RWPE2 (cell line): ENCODE measurements at regions not wholly inside any gene's neighbourhood (a gene's known extent, or its start where the extent isn't known, plus 50 kb on each side); places are given as distances from the start of the nearest gene placed in this dataset.

Experiments used
- ATAC-seq: fragments of 200-7000 bp; cut with Tn5 transposase; 3 replicates; pipeline ENCODE4 v1.9.1; 2021; ENCODE audit warnings: low read depth
- DNase-seq: peaks from one replicate; pipeline ENCODE4 v3.0.0-alpha.2; 2020; ENCODE audit warnings: low spot score
- H3K27ac ChIP-seq: fragments of 450-650 bp; 2 replicates; pipeline ENCODE4 v1.5.1; 2017; ENCODE audit warnings: mild to moderate bottlenecking; ENCODE audit not compliant: poor library complexity, severe bottlenecking
- H3K27me3 ChIP-seq: fragments of 250-450 bp; sonication (Bioruptor Pico); 2 replicates; pipeline ENCODE4 v1.5.1; 2021; ENCODE audit warnings: mild to moderate bottlenecking, moderate library complexity; ENCODE audit not compliant: insufficient read depth, poor library complexity, severe bottlenecking
- H3K36me3 ChIP-seq: fragments of 250-450 bp; sonication (Bioruptor Pico); 2 replicates; pipeline ENCODE4 v1.5.1; 2020; ENCODE audit warnings: low read depth, mild to moderate bottlenecking, moderate library complexity
- H3K4me1 ChIP-seq: fragments of 250-450 bp; sonication (Bioruptor Pico); 2 replicates; pipeline ENCODE4 v1.5.1; 2021; ENCODE audit warnings: mild to moderate bottlenecking, moderate library complexity; ENCODE audit not compliant: insufficient read depth, poor library complexity, severe bottlenecking
- H3K4me3 ChIP-seq: fragments of 250-450 bp; sonication (Bioruptor Pico); 2 replicates; pipeline ENCODE4 v1.5.1; 2021; ENCODE audit warnings: mild to moderate bottlenecking, moderate library complexity; ENCODE audit not compliant: severe bottlenecking
- H3K9me3 ChIP-seq: fragments of 250-450 bp; sonication (Bioruptor Pico); 2 replicates; pipeline ENCODE4 v1.5.1; 2021; ENCODE audit warnings: mild to moderate bottlenecking, moderate library complexity; ENCODE audit not compliant: severe bottlenecking
- TF ChIP-seq, protein P1 (sequence below): fragments of 450-650 bp; IDR thresholded peaks from one replicate; pipeline ENCODE4 v1.5.1; 2017; ENCODE audit warnings: mild to moderate bottlenecking, moderate library complexity; ENCODE audit not compliant: poor library complexity, severe bottlenecking

DNA sequence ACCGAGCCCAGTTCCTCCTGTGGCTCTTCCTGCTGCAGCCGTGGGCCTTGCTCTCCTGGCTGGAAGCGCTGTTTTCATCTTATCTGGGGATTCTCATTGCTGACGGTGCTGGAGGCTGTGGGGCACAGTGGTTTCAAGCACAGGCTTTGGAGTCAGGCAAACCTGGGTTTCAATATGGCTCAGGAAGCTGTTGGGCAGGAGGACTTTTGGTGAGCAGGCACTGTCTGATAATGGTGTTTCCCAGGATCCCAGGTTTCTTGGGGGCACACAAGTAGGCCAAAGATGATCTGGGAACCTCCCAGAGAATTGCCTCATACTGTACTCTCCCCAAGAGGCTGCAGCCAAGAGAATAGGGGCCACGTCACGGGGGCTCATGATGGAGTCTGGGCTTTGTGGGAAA, 105.6 kb upstream of the TRABD2B start:
- H3K9me3 ChIP-seq = no peaks in the 10 kb centered on the region
- peaks cover 16% of the 10 kb centered on the region for H3K27me3 ChIP-seq
- TF ChIP-seq, protein P1, sequence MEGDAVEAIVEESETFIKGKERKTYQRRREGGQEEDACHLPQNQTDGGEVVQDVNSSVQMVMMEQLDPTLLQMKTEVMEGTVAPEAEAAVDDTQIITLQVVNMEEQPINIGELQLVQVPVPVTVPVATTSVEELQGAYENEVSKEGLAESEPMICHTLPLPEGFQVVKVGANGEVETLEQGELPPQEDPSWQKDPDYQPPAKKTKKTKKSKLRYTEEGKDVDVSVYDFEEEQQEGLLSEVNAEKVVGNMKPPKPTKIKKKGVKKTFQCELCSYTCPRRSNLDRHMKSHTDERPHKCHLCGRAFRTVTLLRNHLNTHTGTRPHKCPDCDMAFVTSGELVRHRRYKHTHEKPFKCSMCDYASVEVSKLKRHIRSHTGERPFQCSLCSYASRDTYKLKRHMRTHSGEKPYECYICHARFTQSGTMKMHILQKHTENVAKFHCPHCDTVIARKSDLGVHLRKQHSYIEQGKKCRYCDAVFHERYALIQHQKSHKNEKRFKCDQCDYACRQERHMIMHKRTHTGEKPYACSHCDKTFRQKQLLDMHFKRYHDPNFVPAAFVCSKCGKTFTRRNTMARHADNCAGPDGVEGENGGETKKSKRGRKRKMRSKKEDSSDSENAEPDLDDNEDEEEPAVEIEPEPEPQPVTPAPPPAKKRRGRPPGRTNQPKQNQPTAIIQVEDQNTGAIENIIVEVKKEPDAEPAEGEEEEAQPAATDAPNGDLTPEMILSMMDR = no peak
- no peak overlapping the region for H3K27ac ChIP-seq
- no peak overlapping the region for H3K4me3 ChIP-seq
- H3K4me1 ChIP-seq = no peaks in the 10 kb centered on the region
- ATAC-seq = no peak
- DNase-seq = no peak
- H3K36me3 ChIP-seq = no peaks in the 10 kb centered on the region

DNA sequence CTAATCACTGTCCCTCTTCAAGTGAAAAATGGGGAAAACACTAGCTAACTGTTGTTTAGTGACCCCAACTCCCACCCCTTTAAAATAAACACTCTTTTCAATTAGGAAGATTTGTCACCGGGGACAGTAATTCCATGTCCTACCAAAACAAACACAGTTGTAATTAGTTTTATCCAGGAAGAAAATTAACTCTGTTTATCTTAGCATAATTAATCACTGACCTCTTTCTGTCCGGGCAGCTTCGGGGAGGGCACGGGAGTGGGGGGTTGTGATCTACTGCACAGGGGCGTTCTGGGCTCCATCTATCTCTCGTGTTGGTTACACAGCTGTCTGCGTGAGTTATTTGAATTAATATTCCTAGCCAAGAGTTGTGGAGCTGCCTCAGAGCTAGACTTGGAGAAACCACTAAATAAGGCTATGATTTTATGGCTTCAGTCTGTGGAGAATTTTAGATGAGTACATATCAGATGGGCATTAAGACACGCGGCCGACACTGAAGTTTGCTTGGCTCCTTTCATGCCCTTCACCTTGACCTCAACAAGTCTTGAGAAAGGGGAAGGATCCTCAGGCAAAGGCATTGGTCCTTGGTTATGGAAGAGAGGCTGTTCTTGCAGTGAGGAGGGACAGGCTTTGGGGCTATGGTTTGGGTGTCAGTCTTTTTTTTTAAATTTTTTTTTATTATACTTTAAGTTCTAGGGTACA, 102.0 kb upstream of the TRABD2B start:
- H3K27me3 ChIP-seq = peaks cover 20% of the 10 kb centered on the region
- no peaks in the 10 kb centered on the region for H3K9me3 ChIP-seq
- H3K27ac ChIP-seq = no peak overlapping the region
- DNase-seq (no peak), ATAC-seq (no peak)
- H3K36me3 ChIP-seq = no peaks in the 10 kb centered on the region
- no peaks in the 10 kb centered on the region for H3K4me1 ChIP-seq
- TF ChIP-seq, protein P1 = no peak
- no peak overlapping the region for H3K4me3 ChIP-seq

DNA sequence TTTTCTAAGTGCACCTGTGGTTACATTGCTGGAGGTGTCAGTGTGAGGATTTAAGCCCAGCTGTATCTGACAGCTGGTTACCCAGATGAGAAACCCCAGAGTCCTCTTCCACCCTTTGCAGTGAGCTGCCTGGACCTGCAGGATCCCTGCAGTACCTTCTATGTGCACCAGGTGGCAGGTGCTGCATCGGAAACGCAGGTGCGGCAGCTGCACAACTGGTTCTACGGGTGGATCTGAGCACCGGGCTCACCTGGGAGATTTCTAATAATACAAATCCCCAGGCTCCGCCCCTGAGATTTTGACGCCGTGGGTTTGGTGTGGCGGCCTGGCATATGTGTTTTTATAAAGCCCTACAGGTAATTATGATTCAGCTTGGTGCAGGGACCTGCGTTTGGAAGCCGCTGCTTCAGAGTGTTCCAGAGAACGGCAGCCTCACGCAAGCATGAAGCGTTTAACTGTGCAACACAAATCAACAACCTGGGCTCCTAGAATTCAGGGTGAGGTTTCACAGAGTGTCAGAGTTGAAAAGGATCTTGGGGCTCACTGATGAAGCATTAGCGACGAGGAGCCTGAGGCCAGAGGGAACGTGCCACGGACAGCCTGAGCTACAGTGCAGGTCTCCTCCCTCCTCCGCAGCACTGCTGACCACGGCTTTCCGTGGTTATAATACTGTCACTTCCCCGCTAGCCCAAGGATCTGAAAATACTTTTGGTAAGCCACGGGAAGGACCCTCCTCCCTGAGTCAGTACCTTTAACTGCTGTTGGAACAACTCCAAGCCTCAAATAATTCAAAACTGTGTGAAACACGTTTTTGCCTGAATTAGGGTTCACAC, 96.7 kb upstream of the TRABD2B start:
- Histone ChIP-seq H3K4me3 (no peak overlapping the region), H3K27ac (no peak overlapping the region), H3K36me3 (no peaks in the 10 kb centered on the region), H3K9me3 (no peaks in the 10 kb centered on the region), H3K4me1 (no peaks in the 10 kb centered on the region), H3K27me3 (peaks cover 33% of the 10 kb centered on the region)
- ATAC-seq (peak; percentile 98), DNase-seq (peak; percentile 76)
- TF ChIP-seq, protein P1 = peak; percentile 85

DNA sequence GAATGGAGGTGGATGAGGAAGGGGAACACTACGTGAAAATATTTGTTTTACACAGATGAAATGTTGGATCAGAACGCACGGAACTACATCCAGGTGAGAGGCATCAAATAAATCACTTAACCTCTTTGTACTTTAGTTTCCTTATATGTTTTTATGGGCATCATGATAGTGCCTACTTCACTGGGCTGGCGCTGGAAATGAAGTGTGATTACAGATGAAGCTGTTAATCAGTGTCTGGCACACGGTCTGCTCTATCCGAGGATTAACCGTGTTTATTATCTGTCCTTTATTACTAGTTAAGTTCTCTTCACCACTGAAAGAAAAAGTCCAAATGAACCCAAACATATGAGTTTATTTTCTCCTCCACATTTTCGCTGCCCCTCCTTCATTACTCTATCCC, 96.0 kb upstream of the TRABD2B start:
- TF ChIP-seq, protein P1 = no peak
- H3K27me3 ChIP-seq = peaks cover 26% of the 10 kb centered on the region
- H3K4me3 ChIP-seq = no peak overlapping the region
- H3K27ac ChIP-seq = no peak overlapping the region
- no peaks in the 10 kb centered on the region for H3K36me3 ChIP-seq
- DNase-seq (no peak), ATAC-seq (no peak)
- no peaks in the 10 kb centered on the region for H3K9me3 ChIP-seq
- H3K4me1 ChIP-seq = no peaks in the 10 kb centered on the region
